ENCODE measurements at regions not wholly inside any gene's neighbourhood (a gene's known extent, or its start where the extent isn't known, plus 50 kb on each side); places are given as distances from the start of the nearest gene placed in this dataset.

DNA sequence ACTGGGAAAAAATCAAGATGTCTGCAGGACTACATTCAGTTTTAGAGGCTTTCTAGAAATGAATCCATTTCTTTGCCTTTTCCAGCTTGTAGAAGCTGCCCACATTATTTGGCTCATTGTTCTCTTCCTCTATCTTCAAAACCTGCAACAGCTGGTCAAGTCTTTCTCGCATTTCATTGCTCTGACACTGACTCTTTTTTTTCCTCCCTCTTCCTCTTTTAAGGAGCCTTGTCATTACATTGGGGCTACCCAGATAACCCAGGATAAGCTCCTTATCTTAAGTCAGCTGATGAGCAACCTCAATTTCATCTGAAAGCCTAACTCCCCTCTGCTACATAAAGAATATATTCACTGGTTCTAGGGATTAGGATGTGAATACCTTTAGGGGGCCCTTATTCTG lies 53.2 kb upstream of the CEP162 start:
- no peak for TF ChIP-seq MIER3 (CRISPR knock-in tag; IDR thresholded peaks at IDR 0.05; ENCODE audit: borderline replicate concordance)
- TF ChIP-seq, protein P1, sequence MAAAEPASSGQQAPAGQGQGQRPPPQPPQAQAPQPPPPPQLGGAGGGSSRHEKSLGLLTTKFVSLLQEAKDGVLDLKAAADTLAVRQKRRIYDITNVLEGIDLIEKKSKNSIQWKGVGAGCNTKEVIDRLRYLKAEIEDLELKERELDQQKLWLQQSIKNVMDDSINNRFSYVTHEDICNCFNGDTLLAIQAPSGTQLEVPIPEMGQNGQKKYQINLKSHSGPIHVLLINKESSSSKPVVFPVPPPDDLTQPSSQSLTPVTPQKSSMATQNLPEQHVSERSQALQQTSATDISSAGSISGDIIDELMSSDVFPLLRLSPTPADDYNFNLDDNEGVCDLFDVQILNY (CRISPR knock-in tag; conservative IDR thresholded peaks at IDR 0.05) = no peak
- TF ChIP-seq, protein P2, sequence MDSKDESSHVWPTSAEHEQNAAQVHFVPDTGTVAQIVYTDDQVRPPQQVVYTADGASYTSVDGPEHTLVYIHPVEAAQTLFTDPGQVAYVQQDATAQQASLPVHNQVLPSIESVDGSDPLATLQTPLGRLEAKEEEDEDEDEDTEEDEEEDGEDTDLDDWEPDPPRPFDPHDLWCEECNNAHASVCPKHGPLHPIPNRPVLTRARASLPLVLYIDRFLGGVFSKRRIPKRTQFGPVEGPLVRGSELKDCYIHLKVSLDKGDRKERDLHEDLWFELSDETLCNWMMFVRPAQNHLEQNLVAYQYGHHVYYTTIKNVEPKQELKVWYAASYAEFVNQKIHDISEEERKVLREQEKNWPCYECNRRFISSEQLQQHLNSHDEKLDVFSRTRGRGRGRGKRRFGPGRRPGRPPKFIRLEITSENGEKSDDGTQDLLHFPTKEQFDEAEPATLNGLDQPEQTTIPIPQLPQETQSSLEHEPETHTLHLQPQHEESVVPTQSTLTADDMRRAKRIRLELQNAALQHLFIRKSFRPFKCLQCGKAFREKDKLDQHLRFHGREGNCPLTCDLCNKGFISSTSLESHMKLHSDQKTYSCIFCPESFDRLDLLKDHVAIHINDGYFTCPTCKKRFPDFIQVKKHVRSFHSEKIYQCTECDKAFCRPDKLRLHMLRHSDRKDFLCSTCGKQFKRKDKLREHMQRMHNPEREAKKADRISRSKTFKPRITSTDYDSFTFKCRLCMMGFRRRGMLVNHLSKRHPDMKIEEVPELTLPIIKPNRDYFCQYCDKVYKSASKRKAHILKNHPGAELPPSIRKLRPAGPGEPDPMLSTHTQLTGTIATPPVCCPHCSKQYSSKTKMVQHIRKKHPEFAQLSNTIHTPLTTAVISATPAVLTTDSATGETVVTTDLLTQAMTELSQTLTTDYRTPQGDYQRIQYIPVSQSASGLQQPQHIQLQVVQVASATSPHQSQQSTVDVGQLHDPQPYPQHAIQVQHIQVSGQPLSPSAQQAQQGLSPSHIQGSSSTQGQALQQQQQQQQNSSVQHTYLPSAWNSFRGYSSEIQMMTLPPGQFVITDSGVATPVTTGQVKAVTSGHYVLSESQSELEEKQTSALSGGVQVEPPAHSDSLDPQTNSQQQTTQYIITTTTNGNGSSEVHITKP (CRISPR knock-in tag; IDR thresholded peaks at IDR 0.05; ENCODE audit: low read depth) = no peak
- TF ChIP-seq MZF1 (CRISPR knock-in tag; IDR thresholded peaks at IDR 0.05; ENCODE audit: borderline replicate concordance) = no peak
- no peak for TF ChIP-seq ZMAT3 (CRISPR knock-in tag; conservative IDR thresholded peaks at IDR 0.05)
- TF ChIP-seq, protein P3, sequence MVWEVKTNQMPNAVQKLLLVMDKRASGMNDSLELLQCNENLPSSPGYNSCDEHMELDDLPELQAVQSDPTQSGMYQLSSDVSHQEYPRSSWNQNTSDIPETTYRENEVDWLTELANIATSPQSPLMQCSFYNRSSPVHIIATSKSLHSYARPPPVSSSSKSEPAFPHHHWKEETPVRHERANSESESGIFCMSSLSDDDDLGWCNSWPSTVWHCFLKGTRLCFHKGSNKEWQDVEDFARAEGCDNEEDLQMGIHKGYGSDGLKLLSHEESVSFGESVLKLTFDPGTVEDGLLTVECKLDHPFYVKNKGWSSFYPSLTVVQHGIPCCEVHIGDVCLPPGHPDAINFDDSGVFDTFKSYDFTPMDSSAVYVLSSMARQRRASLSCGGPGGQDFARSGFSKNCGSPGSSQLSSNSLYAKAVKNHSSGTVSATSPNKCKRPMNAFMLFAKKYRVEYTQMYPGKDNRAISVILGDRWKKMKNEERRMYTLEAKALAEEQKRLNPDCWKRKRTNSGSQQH (CRISPR knock-in tag; IDR thresholded peaks at IDR 0.05; ENCODE audit: low read depth) = no peak
- TF ChIP-seq, protein P4, sequence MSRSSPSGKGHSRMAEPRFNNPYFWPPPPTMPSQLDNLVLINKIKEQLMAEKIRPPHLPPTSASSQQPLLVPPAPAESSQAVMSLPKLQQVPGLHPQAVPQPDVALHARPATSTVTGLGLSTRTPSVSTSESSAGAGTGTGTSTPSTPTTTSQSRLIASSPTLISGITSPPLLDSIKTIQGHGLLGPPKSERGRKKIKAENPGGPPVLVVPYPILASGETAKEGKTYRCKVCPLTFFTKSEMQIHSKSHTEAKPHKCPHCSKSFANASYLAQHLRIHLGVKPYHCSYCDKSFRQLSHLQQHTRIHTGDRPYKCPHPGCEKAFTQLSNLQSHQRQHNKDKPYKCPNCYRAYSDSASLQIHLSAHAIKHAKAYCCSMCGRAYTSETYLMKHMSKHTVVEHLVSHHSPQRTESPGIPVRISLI (CRISPR knock-in tag; IDR thresholded peaks at IDR 0.05; ENCODE audit: borderline replicate concordance) = no peak
- no peak for TF ChIP-seq ZSCAN21 (CRISPR knock-in tag; IDR thresholded peaks at IDR 0.05; ENCODE audit: borderline replicate concordance)
- TF ChIP-seq, protein P5, sequence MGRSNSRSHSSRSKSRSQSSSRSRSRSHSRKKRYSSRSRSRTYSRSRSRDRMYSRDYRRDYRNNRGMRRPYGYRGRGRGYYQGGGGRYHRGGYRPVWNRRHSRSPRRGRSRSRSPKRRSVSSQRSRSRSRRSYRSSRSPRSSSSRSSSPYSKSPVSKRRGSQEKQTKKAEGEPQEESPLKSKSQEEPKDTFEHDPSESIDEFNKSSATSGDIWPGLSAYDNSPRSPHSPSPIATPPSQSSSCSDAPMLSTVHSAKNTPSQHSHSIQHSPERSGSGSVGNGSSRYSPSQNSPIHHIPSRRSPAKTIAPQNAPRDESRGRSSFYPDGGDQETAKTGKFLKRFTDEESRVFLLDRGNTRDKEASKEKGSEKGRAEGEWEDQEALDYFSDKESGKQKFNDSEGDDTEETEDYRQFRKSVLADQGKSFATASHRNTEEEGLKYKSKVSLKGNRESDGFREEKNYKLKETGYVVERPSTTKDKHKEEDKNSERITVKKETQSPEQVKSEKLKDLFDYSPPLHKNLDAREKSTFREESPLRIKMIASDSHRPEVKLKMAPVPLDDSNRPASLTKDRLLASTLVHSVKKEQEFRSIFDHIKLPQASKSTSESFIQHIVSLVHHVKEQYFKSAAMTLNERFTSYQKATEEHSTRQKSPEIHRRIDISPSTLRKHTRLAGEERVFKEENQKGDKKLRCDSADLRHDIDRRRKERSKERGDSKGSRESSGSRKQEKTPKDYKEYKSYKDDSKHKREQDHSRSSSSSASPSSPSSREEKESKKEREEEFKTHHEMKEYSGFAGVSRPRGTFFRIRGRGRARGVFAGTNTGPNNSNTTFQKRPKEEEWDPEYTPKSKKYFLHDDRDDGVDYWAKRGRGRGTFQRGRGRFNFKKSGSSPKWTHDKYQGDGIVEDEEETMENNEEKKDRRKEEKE (IDR thresholded peaks at IDR 0.05) = no peak
- TF ChIP-seq, protein P6, sequence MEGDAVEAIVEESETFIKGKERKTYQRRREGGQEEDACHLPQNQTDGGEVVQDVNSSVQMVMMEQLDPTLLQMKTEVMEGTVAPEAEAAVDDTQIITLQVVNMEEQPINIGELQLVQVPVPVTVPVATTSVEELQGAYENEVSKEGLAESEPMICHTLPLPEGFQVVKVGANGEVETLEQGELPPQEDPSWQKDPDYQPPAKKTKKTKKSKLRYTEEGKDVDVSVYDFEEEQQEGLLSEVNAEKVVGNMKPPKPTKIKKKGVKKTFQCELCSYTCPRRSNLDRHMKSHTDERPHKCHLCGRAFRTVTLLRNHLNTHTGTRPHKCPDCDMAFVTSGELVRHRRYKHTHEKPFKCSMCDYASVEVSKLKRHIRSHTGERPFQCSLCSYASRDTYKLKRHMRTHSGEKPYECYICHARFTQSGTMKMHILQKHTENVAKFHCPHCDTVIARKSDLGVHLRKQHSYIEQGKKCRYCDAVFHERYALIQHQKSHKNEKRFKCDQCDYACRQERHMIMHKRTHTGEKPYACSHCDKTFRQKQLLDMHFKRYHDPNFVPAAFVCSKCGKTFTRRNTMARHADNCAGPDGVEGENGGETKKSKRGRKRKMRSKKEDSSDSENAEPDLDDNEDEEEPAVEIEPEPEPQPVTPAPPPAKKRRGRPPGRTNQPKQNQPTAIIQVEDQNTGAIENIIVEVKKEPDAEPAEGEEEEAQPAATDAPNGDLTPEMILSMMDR (CRISPR knock-in tag; IDR thresholded peaks at IDR 0.05) = no peak
- no peak for TF ChIP-seq POLR2AphosphoS5 (IDR thresholded peaks at IDR 0.05; ENCODE audit: low read depth, low read length)
- no peak for TF ChIP-seq MAF1 (CRISPR knock-in tag; IDR thresholded peaks at IDR 0.05; ENCODE audit: borderline replicate concordance)
